HepG2 (cell line): ENCODE measurements at regions not wholly inside any gene's neighbourhood (a gene's known extent, or its start where the extent isn't known, plus 50 kb on each side); places are given as distances from the start of the nearest gene placed in this dataset.

Source experiments
- ATAC-seq: fragments of 200-7000 bp; cut with Tn5 transposase; 3 replicates; pipeline ENCODE4 v1.9.1; 2020; ENCODE audit warnings: mild to moderate bottlenecking, moderate library complexity
- BruUV-seq: library from RNA; stranded (reverse); fragments of 400-500 nt; replicated peaks from 2 replicates; lab custom pipeline; 2021; lab: Mats Ljungman, UMichigan
- CTCF ChIA-PET: fragments of 300-600 bp; formaldehyde crosslinking; extraction: SDS; loops from one replicate; lab custom pipeline; 2021; ENCODE audit warnings: low total read pairs, inconsistent platforms, low intra/inter-chr PET ratio; lab: Yijun Ruan, JAX
- POLR2A ChIA-PET: fragments of 350-600 bp; sonication (Branson Sonifier 250); formaldehyde crosslinking; loops from one replicate; lab custom pipeline; 2020; ENCODE audit warnings: antibody characterized with exemption, inconsistent platforms; lab: Yijun Ruan, JAX
- DNase-seq: peaks from one replicate; pipeline ENCODE4 v3.0.0-alpha.2; 2015; ENCODE audit warnings: low spot score
- FAIRE-seq: peaks from 3 replicates; lab custom pipeline; 2011; peaks lifted over from hg19 to GRCh38; lab: Jason Lieb, UNC
- H2AFZ ChIP-seq: one replicate; pipeline ENCODE4 v1.6.1; 2011; ENCODE audit warnings: low read length, inconsistent platforms
- H3K27ac ChIP-seq: fragments of 300-600 bp; 3 replicates; pipeline ENCODE4 v1.8.0; 2011; ENCODE audit warnings: mixed run types, mild to moderate bottlenecking, mixed read lengths, low read length, inconsistent platforms; ENCODE audit not compliant: insufficient read depth; ENCODE audit errors: extremely low read length
- H3K27me3 ChIP-seq, 2 experiments: fragments of 200-600 bp in 1 of 2; 2 replicates in 1 of 2; 3 replicates in 1 of 2; pipeline versions ENCODE4 v1.6.0 to v1.8.0; 2011; ENCODE audit warnings: low read length in 2 of 2, mild to moderate bottlenecking in 2 of 2, moderate library complexity in 2 of 2, inconsistent platforms in 1 of 2; ENCODE audit not compliant: insufficient read depth in 2 of 2, control insufficient read depth in 1 of 2
- H3K36me3 ChIP-seq, 2 experiments: fragments of 200-600 bp in 1 of 2; replicated peaks in 1 of 2; 2 replicates in 1 of 2; 3 replicates in 1 of 2; pipeline versions ENCODE4 v1.5.1 to v1.8.0; 2011; ENCODE audit warnings: low read length in 2 of 2, inconsistent platforms in 1 of 2; ENCODE audit not compliant: insufficient read depth in 2 of 2, control insufficient read depth in 1 of 2
- H3K4me1 ChIP-seq: 2 replicates; pipeline ENCODE4 v1.5.1; 2012; ENCODE audit warnings: low read length, inconsistent platforms; ENCODE audit not compliant: insufficient read depth
- H3K4me2 ChIP-seq: 2 replicates; pipeline ENCODE4 v1.6.0; 2011; ENCODE audit warnings: low read depth, low read length, inconsistent platforms
- H3K4me3 ChIP-seq, 3 experiments: fragments of 200-600 bp in 1 of 3; sonication (generic), shearing (Covaris generic) in 1 of 3; replicated peaks in 1 of 3; 2 replicates each; pipeline ENCODE4 v1.5.1; 2011 to 2016; ENCODE audit warnings: low read length in 3 of 3, inconsistent platforms in 2 of 3, low read depth in 2 of 3, mild to moderate bottlenecking in 2 of 3, control low read depth in 1 of 3, mixed read lengths in 1 of 3; ENCODE audit not compliant: insufficient read depth in 1 of 3
- H3K79me2 ChIP-seq: one replicate; pipeline ENCODE4 v1.6.1; 2011; ENCODE audit warnings: low read length, inconsistent platforms; ENCODE audit not compliant: insufficient read depth
- H3K9ac ChIP-seq: 2 replicates; pipeline ENCODE4 v1.6.0; 2011; ENCODE audit warnings: mild to moderate bottlenecking, low read depth, low read length, inconsistent platforms; ENCODE audit not compliant: insufficient read depth
- H3K9me3 ChIP-seq: 2 replicates; pipeline ENCODE4 v1.5.1; 2012; ENCODE audit warnings: mild to moderate bottlenecking, low read length
- H4K20me1 ChIP-seq: 2 replicates; pipeline ENCODE4 v1.6.0; 2011; ENCODE audit warnings: inconsistent platforms, mild to moderate bottlenecking, low read length, moderate library complexity; ENCODE audit not compliant: insufficient read depth
- CBX2 ChIP-seq, 2 experiments: fragments of 200-600 bp in 1 of 2; sonication (generic); formaldehyde crosslinking in 1 of 2; IDR thresholded peaks; 2 replicates each; pipeline versions ENCODE4 v1.7.0 to v1.8.1; 2018 to 2022; ENCODE audit warnings: low read depth in 2 of 2, low read length in 1 of 2, mild to moderate bottlenecking in 1 of 2, missing genetic modification reagents in 1 of 2
- ESRRA ChIP-seq: sonication (generic); formaldehyde crosslinking; IDR thresholded peaks from 2 replicates; pipeline ENCODE4 v1.5.1; 2020; ENCODE audit warnings: mild to moderate bottlenecking, low read depth, missing genetic modification reagents
- HMGA1 ChIP-seq: sonication (generic); formaldehyde crosslinking; conservative IDR thresholded peaks from 2 replicates; pipeline ENCODE4 v1.4.0; 2020; ENCODE audit warnings: missing genetic modification reagents
- HMGXB4 ChIP-seq, 2 experiments: sonication (generic) in 1 of 2; formaldehyde crosslinking in 1 of 2; IDR thresholded peaks; 2 replicates each; pipeline versions ENCODE4 v1.4.0 to v1.6.1; 2018 to 2020; ENCODE audit warnings: missing genetic modification reagents in 2 of 2, borderline replicate concordance in 1 of 2, low read depth in 1 of 2, mild to moderate bottlenecking in 1 of 2, missing biosample characterization in 1 of 2
- NR2F2 ChIP-seq: IDR thresholded peaks from 2 replicates; pipeline ENCODE4 v1.6.1; 2012; ENCODE audit warnings: low read depth, inconsistent platforms, borderline replicate concordance
- RORA ChIP-seq: sonication (generic); formaldehyde crosslinking; IDR thresholded peaks from 2 replicates; pipeline ENCODE4 v1.5.0; 2020; ENCODE audit warnings: mild to moderate bottlenecking, missing genetic modification reagents, moderate library complexity
- RXRA ChIP-seq: sonication (generic); formaldehyde crosslinking; IDR thresholded peaks from 2 replicates; pipeline ENCODE4 v1.5.1; 2020; ENCODE audit warnings: missing genetic modification reagents
- SATB2 ChIP-seq: sonication (generic); formaldehyde crosslinking; IDR thresholded peaks from 2 replicates; pipeline ENCODE4 v1.5.0; 2020; ENCODE audit warnings: missing genetic modification reagents
- SIN3A ChIP-seq: IDR thresholded peaks from 2 replicates; pipeline ENCODE4 v1.6.1; 2011; ENCODE audit warnings: low read depth, mild to moderate bottlenecking, control low read depth, low read length, borderline replicate concordance
- TARDBP ChIP-seq: sonication (generic); formaldehyde crosslinking; IDR thresholded peaks from 2 replicates; pipeline ENCODE4 v1.8.0; 2022; ENCODE audit warnings: mild to moderate bottlenecking, missing genetic modification reagents
- ZNF33B ChIP-seq: sonication (generic); formaldehyde crosslinking; IDR thresholded peaks from 2 replicates; pipeline ENCODE4 v1.5.1; 2020; ENCODE audit warnings: mild to moderate bottlenecking, missing genetic modification reagents
- ZNF496 ChIP-seq: sonication (generic); formaldehyde crosslinking; IDR thresholded peaks from 2 replicates; pipeline ENCODE4 v1.8.1; 2023; ENCODE audit warnings: mild to moderate bottlenecking, moderate library complexity, missing genetic modification reagents; ENCODE audit not compliant: insufficient replicate concordance
- ZNF782 ChIP-seq: sonication (generic); formaldehyde crosslinking; IDR thresholded peaks from 2 replicates; pipeline ENCODE4 v1.4.0; 2020; ENCODE audit warnings: missing genetic modification reagents, mild to moderate bottlenecking, borderline replicate concordance
- ZNF883 ChIP-seq: sonication (generic); formaldehyde crosslinking; IDR thresholded peaks from 2 replicates; pipeline ENCODE4 v1.5.1; 2020; ENCODE audit warnings: mild to moderate bottlenecking, missing genetic modification reagents; ENCODE audit errors: not compliant biosample characterization
- WGBS: methylation state at CpG from one replicate; pipeline ENCODE4 v1.1.6; 2017; ENCODE audit warnings: low lambda C conversion rate; 5-methylcytosine and 5-hydroxymethylcytosine counted together
- in situ Hi-C: cut with HindIII; loops from 2 replicates; pipeline ENCODE4 v1.10.0; 2017; ENCODE audit warnings: low pct_unique_long_range_greater_than_20kb; ENCODE audit not compliant: extremely low pct_ligation_motif_present
- intact Hi-C: fragments of 100-400 bp; cut with micrococcal nuclease; formaldehyde crosslinking; loops from one replicate; pipeline ENCODE4 v1.10.0; 2022; ENCODE audit not compliant: unreplicated experiment
- TF ChIP-seq, protein P1 (sequence below): IDR thresholded peaks from 2 replicates; pipeline ENCODE4 v1.6.1; 2016; ENCODE audit warnings: low read depth, borderline replicate concordance
- TF ChIP-seq, protein P2 (sequence below): sonication (generic); formaldehyde crosslinking; IDR thresholded peaks from 2 replicates; pipeline ENCODE4 v1.9.0; 2021; ENCODE audit warnings: missing genetic modification reagents, mild to moderate bottlenecking, borderline replicate concordance

DNA sequence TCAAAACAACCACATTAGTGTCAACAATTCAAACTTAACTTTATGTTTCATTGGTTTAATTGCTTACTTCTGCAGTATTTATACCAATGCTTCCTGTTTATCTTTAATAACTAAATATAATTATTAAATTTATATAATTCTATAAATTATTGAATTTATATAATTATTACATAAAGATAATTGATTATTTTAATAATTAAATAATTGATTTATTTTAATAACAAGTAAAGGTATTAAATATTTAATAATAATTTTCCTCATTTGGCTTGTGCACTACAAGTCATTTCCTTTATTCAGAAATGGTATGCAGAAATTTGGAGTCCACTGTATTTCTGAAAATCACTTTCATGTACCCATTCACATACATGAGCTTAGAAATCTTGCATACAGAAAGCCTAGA lies 156.2 kb upstream of the NSMCE3 start:
- 0 out of 5 replicates have a peak, but pooled peaks cover 0 to 6% of the 10 kb centered on the region in 2 experiments for H3K27me3 ChIP-seq
- H3K4me1 ChIP-seq = no peaks in the 10 kb centered on the region
- ChIA-PET CTCF (no interaction called here), POLR2A (no interaction called here)
- no peak for FAIRE-seq
- intact Hi-C loops (no loop called here), in situ Hi-C loops (no loop called here)
- H3K9me3 ChIP-seq = no peaks in the 10 kb centered on the region
- no TSS peak for BruUV-seq
- TF ChIP-seq ZNF33B (no peak), ZNF496 (CRISPR knock-in tag) (no peak), HMGXB4 (CRISPR knock-in tag; IDR thresholded peaks at IDR 0.05; ENCODE audit: borderline replicate concordance in 1 of 2, low read depth in 1 of 2) (no peak), HMGA1 (CRISPR knock-in tag) (no peak), ESRRA (no peak)
- ATAC-seq = no peak
- H3K4me3 ChIP-seq = no peak overlapping the region
- H2AFZ ChIP-seq = no peak overlapping the region
- no peaks in the 10 kb centered on the region for H4K20me1 ChIP-seq
- no peak overlapping the region for H3K4me2 ChIP-seq
- no peak overlapping the region for H3K9ac ChIP-seq
- no peak overlapping the region for H3K27ac ChIP-seq
- no peaks in the 10 kb centered on the region for H3K36me3 ChIP-seq
- no peak for DNase-seq
- H3K79me2 ChIP-seq = no peaks in the 10 kb centered on the region

DNA sequence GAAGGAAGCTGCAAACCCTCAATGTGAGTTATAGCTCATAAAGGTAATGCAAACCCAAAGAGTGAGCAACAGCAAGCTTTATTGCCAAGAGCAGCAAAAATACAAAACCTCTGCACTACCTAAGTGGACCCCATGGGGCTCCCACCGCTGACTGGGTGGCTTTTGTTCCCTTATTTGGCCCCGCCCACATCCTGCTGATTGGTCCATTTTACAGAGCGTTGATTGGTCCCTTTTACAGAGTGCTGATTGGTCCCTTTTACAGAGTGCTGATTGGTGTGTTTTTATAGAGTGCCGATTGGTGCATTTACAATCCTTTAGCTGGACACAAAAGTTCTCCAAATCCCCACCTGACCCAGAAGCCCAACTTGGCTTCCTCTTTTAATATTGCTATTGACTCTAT lies 154.5 kb upstream of the NSMCE3 start:
- H3K79me2 ChIP-seq = no peaks in the 10 kb centered on the region
- no peak for DNase-seq
- H3K27ac ChIP-seq = no peak overlapping the region
- TF ChIP-seq, protein P1, sequence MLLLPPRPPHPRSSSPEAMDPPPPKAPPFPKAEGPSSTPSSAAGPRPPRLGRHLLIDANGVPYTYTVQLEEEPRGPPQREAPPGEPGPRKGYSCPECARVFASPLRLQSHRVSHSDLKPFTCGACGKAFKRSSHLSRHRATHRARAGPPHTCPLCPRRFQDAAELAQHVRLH = no peak
- TF ChIP-seq RORA (no peak), CBX2 (IDR thresholded peaks at IDR 0.05; ENCODE audit: low read depth, low read length) (no peak), CBX2 (CRISPR knock-in tag; IDR thresholded peaks at IDR 0.05; ENCODE audit: low read depth) (no peak), SIN3A (no peak), NR2F2 (no peak), SATB2 (CRISPR knock-in tag) (no peak), RXRA (no peak), ZNF782 (CRISPR knock-in tag) (no peak), ZNF883 (CRISPR knock-in tag) (no peak), TARDBP (CRISPR knock-in tag) (no peak)
- TF ChIP-seq, protein P2, sequence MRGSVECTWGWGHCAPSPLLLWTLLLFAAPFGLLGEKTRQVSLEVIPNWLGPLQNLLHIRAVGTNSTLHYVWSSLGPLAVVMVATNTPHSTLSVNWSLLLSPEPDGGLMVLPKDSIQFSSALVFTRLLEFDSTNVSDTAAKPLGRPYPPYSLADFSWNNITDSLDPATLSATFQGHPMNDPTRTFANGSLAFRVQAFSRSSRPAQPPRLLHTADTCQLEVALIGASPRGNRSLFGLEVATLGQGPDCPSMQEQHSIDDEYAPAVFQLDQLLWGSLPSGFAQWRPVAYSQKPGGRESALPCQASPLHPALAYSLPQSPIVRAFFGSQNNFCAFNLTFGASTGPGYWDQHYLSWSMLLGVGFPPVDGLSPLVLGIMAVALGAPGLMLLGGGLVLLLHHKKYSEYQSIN (CRISPR knock-in tag) = no peak
- TF ChIP-seq, all 625 proteins: peak for 0
- Histone ChIP-seq H3K4me1 (no peaks in the 10 kb centered on the region), H3K9me3 (no peaks in the 10 kb centered on the region), H3K36me3 (no peaks in the 10 kb centered on the region), H3K27me3 (0 out of 5 replicates have a peak, but pooled peaks cover 0 to 6% of the 10 kb centered on the region in 2 experiments), H4K20me1 (no peaks in the 10 kb centered on the region), H3K9ac (no peak overlapping the region), H3K4me2 (no peak overlapping the region), H3K4me3 (no peak overlapping the region), H2AFZ (no peak overlapping the region)
- intact Hi-C loops = no loop called here
- ChIA-PET POLR2A (no interaction called here), CTCF (no interaction called here)
- in situ Hi-C loops = no loop called here
- WGBS = 33% methylated on average over 3 of the region's 4 CpGs
- BruUV-seq = no TSS peak
- ATAC-seq (no peak), FAIRE-seq (no peak)
